Activated CD4-positive, alpha-beta T cell treated with anti-CD3 and anti-CD28 coated beads, Interleukin-2, amount 50 U/mL, for 1 hour (primary cell): ENCODE measurements at regions not wholly inside any gene's neighbourhood (a gene's known extent, or its start where the extent isn't known, plus 50 kb on each side); places are given as distances from the start of the nearest gene placed in this dataset.

ENCODE experiments used
- DNase-seq: peaks from one replicate; pipeline ENCODE4 v3.0.0-alpha.2; 2020

GRCh38 chr21:24045373-24045772 is 1561.9 kb downstream of the MRPL39 start:
- DNase-seq: no peak

- DNase-seq: no peak
These were observed 1564.6 kb downstream of the MRPL39 start for GRCh38 chr21:24042687-24043086.

- DNase-seq: no peak
These were observed 1574.5 kb downstream of the MRPL39 start for GRCh38 chr21:24032709-24033232.

- DNase-seq: no peak
These were observed 1579.9 kb downstream of the MRPL39 start for GRCh38 chr21:24027396-24027795.

- no peak for DNase-seq
These were observed 1582.2 kb downstream of the MRPL39 start for GRCh38 chr21:24025101-24025500.

GRCh38 chr21:24023936-24024335 is 1583.3 kb downstream of the MRPL39 start:
- no peak for DNase-seq

- no peak for DNase-seq
These were observed 1583.9 kb downstream of the MRPL39 start for GRCh38 chr21:24023402-24023801.

GRCh38 chr21:24014381-24014780 is 1592.9 kb downstream of the MRPL39 start:
- no peak for DNase-seq

GRCh38 chr21:24011087-24011486 is 1596.2 kb downstream of the MRPL39 start:
- no peak for DNase-seq

GRCh38 chr21:24007592-24007991 is 1599.7 kb downstream of the MRPL39 start:
- no peak for DNase-seq

- DNase-seq: no peak
These were observed 1620.3 kb downstream of the MRPL39 start for GRCh38 chr21:23986987-23987386.

GRCh38 chr21:23986214-23986613 is 1621.1 kb downstream of the MRPL39 start:
- no peak for DNase-seq

- DNase-seq: no peak
These were observed 1624.7 kb downstream of the MRPL39 start for GRCh38 chr21:23982546-23982945.

GRCh38 chr21:23977971-23978370 is 1629.3 kb downstream of the MRPL39 start:
- no peak for DNase-seq

- peak; percentile 56 for DNase-seq
These were observed 1638.3 kb downstream of the MRPL39 start for GRCh38 chr21:23968722-23969647.

GRCh38 chr21:23968008-23968407 is 1639.3 kb downstream of the MRPL39 start:
- DNase-seq: no peak

- no peak for DNase-seq
These were observed 1643.8 kb downstream of the MRPL39 start for GRCh38 chr21:23963454-23963853.

- no peak for DNase-seq
These were observed 1646.5 kb downstream of the MRPL39 start for GRCh38 chr21:23960769-23961168.

GRCh38 chr21:23955135-23955843 is 1652.0 kb downstream of the MRPL39 start:
- DNase-seq: no peak

- no peak for DNase-seq
These were observed 1655.0 kb downstream of the MRPL39 start for GRCh38 chr21:23952269-23952668.

GRCh38 chr21:23951251-23951650 is 1656.0 kb downstream of the MRPL39 start:
- no peak for DNase-seq

- no peak for DNase-seq
These were observed 1656.9 kb downstream of the MRPL39 start for GRCh38 chr21:23950344-23950743.

GRCh38 chr21:23949493-23949892 is 1657.8 kb downstream of the MRPL39 start:
- DNase-seq: no peak
